Spinal cord (tissue), 9 donors: ENCODE measurements at regions not wholly inside any gene's neighbourhood (a gene's known extent, or its start where the extent isn't known, plus 50 kb on each side); places are given as distances from the start of the nearest gene placed in this dataset.

Source experiments
- DNase-seq, 6 donors: peaks; one replicate each; pipeline versions ENCODE4 v3.0.0 to v3.0.0-alpha.2; 2013 to 2015; ENCODE audit warnings: low spot score in 6 of 6, low read depth in 4 of 6
- H3K27ac ChIP-seq: one replicate; pipeline ENCODE4 v1.5.1; 2013; ENCODE audit warnings: low read depth, low read length, control low read depth
- H3K27me3 ChIP-seq: one replicate; pipeline ENCODE4 v1.6.1; 2013; ENCODE audit warnings: low read length; ENCODE audit not compliant: control insufficient read depth, insufficient read depth
- H3K36me3 ChIP-seq: one replicate; pipeline ENCODE4 v1.6.1; 2013; ENCODE audit warnings: low read length; ENCODE audit not compliant: control insufficient read depth, insufficient read depth
- H3K4me1 ChIP-seq: one replicate; pipeline ENCODE4 v1.6.1; 2013; ENCODE audit warnings: low read length; ENCODE audit not compliant: control insufficient read depth, insufficient read depth
- H3K4me3 ChIP-seq: one replicate; pipeline ENCODE4 v1.5.1; 2013; ENCODE audit warnings: low read depth, low read length, control low read depth
- H3K9me3 ChIP-seq: one replicate; pipeline ENCODE4 v1.6.1; 2013; ENCODE audit warnings: low read length; ENCODE audit not compliant: control insufficient read depth, insufficient read depth
- WGBS: methylation state at CpG from one replicate; pipeline ENCODE4 v1.1.5; 2013; ENCODE audit warnings: missing lambda C conversion rate; ENCODE audit not compliant: insufficient coverage; 5-methylcytosine and 5-hydroxymethylcytosine counted together
- donor health status: healthy.

DNA sequence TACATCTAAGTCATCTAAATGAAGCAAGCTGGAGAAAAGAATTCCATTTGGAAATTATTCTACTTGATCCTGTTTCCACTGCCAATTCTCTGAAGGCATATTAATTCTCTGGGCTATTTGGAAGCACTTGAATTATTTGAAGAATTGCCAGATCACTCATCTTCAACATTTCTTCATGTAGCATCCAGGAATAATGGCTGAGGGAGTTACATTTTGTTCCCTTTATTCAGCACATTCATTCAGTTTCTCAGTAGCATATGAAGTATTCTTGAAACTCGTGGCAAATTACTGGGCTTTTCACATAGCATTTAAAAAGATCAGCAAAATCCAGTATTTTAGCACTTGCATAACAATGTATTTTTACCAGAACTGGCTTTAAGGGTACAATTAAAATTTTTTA lies 127.1 kb upstream of the VIPR2 start:
- WGBS: no CpG with 5 or more reads among the region's 1 CpG
- DNase-seq: peak in 1 of 6 donors; percentile 1
- Histone ChIP-seq H3K27ac (no peak overlapping the region), H3K36me3 (no peaks in the 10 kb centered on the region), H3K4me1 (no peaks in the 10 kb centered on the region), H3K9me3 (peaks cover 8% of the 10 kb centered on the region), H3K27me3 (no peaks in the 10 kb centered on the region), H3K4me3 (no peak overlapping the region)

DNA sequence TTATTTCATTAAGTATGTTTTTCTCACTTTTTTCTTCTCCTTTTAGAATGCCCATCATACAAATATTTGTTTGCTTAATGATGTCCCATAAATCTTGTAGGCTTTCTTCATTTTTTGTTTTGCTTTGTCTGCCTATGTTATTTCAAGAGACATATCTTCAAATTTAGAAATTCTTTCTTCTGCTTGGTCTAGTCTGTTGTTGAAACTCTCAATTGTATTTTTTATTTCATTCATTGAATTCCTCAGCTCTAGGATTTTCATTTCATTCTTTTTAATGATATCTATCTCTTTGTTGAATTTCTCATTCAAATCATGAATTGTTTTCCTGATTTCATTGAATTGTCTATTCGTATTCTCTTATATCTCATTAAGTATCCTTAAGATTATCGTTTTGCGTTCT lies 125.1 kb upstream of the VIPR2 start:
- Histone ChIP-seq H3K9me3 (peaks cover 8% of the 10 kb centered on the region), H3K27me3 (no peaks in the 10 kb centered on the region), H3K27ac (no peak overlapping the region), H3K36me3 (no peaks in the 10 kb centered on the region), H3K4me1 (no peaks in the 10 kb centered on the region), H3K4me3 (no peak overlapping the region)
- no peak for DNase-seq
- WGBS: no CpG with 5 or more reads among the region's 3 CpGs

DNA sequence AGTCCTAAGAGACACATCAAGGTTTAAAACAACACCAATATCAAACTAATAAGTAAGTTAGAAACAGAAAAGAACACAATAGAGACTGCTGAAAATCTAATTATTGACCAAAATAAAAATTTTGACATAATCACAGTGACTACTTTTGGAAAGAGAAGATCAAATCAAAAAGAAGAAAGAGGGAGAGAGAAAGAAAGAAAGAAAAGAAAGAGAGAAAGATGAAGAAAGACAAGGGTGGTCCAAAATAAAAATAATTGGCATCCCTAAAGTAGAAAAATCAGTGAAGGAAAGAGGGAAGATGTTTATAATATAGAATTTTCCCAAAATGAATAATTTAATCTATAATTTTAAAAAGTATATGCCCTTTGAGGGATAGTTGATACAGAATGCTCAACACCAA lies 118.8 kb upstream of the VIPR2 start:
- Histone ChIP-seq H3K36me3 (no peaks in the 10 kb centered on the region), H3K9me3 (no peaks in the 10 kb centered on the region), H3K4me1 (no peaks in the 10 kb centered on the region), H3K27ac (no peak overlapping the region), H3K27me3 (no peaks in the 10 kb centered on the region), H3K4me3 (no peak overlapping the region)
- DNase-seq: no peak

DNA sequence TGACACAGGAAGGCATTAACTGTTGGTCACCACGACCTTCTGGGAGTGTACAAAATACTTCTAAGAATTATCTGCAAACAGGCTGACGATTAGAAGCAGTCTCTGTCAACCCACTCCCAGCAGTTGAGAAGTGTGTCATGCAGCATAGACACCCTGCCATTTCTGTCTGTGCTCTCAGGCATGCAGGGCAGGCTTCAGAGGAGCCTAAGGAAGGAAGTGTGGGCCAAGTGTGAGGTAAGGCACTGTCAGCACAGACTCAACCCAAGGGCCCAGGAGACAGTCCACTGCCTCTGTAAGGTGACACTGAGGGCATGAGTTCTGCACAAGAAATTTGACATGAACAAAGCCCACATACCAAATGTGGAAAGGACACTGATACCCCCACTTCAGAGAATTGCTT lies 109.0 kb upstream of the VIPR2 start:
- no peak for DNase-seq
- Histone ChIP-seq H3K27ac (no peak overlapping the region), H3K4me1 (no peaks in the 10 kb centered on the region), H3K9me3 (no peaks in the 10 kb centered on the region), H3K36me3 (no peaks in the 10 kb centered on the region), H3K4me3 (no peak overlapping the region), H3K27me3 (peaks cover 2% of the 10 kb centered on the region)
- WGBS: 57% methylated on average over 1 of the region's 2 CpGs

DNA sequence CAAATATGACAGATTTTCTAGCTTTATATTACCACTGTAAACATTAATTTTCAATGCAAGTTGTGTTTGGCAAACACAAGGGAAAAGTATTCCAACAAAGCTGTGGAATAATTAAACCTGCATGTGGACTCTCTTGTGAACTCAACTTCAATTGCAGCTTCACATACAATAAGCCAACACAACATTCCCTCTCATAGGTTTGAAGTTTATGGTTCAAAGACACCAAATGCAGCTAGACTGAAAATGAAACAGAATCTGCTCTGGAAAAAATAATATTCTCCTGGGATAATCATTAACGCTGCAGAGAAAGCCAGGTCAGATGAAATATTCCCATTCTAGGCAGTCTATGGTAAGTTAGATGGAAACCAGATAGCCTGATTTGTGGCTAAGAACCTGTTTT lies 105.8 kb upstream of the VIPR2 start:
- Histone ChIP-seq H3K9me3 (no peaks in the 10 kb centered on the region), H3K27ac (no peak overlapping the region), H3K4me3 (no peak overlapping the region), H3K27me3 (peaks cover 2% of the 10 kb centered on the region), H3K36me3 (no peaks in the 10 kb centered on the region), H3K4me1 (no peaks in the 10 kb centered on the region)
- WGBS: 83% methylated on average over 1 of the region's 1 CpG
- DNase-seq: peak in 1 of 6 donors; percentile 29

DNA sequence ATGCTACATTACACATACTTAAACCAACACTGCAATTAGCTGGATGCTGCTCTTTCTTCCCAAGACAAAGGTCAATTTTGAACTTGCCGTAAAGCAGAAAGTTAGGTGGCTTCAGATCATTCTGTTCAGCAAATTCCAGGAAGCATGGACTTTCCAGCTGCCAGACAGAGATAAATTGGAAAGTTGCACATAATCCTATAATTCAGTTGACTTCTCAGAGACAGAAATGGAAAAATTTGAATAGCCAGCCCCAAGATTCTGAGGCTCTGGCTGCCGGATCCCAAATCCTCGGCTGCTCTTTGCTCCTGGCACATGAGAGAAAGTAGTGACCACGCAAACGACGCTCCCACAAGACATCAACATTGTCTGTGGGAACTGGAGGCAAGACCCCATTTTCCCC lies 105.0 kb upstream of the VIPR2 start:
- no peaks in the 10 kb centered on the region for H3K9me3 ChIP-seq
- H3K36me3 ChIP-seq: no peaks in the 10 kb centered on the region
- no peaks in the 10 kb centered on the region for H3K4me1 ChIP-seq
- WGBS: 76% methylated on average over 5 of the region's 6 CpGs
- H3K4me3 ChIP-seq: no peak overlapping the region
- peak in 2 of 6 donors; percentile 0 to 2 for DNase-seq
- no peak overlapping the region for H3K27ac ChIP-seq
- H3K27me3 ChIP-seq: no peaks in the 10 kb centered on the region

DNA sequence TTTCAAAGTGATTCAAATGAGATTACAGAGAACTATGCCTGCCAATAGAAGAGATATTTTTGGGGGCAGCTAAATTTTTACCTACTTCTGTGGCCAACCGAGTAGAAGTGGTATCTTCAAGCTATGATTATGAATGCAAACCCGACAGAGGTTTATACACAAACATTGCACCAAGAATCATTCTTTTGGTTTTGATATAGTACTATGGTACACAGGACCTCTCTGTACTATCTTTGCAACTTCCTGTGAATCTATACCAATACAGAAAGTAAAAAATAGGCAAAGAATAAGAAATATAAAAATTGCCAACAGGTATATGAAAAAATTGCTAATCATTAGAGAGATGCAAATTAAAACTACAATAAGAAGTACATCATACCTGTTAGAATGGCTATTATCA lies 103.2 kb upstream of the VIPR2 start:
- WGBS: no CpG with 5 or more reads among the region's 2 CpGs
- H3K9me3 ChIP-seq: no peaks in the 10 kb centered on the region
- H3K27me3 ChIP-seq: no peaks in the 10 kb centered on the region
- H3K27ac ChIP-seq: no peak overlapping the region
- H3K36me3 ChIP-seq: no peaks in the 10 kb centered on the region
- DNase-seq: no peak
- H3K4me1 ChIP-seq: no peaks in the 10 kb centered on the region
- no peak overlapping the region for H3K4me3 ChIP-seq

DNA sequence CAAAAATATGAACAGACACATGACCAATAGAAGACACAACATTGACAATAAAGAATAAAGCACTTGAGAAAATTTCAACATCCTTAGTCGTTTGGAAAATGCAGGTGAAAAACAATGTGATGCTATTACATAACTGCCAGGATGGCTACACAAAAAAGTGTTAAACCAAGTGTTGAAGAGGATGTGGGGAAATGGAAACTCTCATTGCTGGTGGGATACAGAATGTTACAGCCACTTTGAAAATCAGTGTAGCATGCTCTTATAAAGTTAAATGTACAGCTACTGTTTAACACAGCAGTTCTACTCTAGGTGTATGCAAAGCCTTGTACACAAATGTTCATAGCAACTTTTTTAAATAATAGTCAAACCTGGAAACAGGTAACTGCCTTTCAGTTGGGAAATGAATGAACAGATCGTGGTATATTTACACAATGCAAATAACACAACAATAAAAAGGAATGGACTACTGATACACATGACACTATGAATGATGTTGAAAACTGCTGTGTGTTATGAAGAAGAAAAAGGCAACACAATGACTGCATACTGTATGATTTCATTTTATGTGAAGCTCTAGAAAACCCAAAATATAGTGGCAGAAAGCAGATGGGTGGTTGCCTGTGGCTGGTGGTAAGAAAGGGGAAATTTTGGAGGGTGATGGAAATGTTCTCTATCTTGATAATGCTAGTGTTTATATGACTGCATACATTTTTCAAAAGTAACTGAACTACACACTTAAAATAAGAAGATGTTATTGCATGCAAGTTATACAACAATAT lies 102.2 kb upstream of the VIPR2 start:
- no peak for DNase-seq
- WGBS: 44% methylated on average over 1 of the region's 2 CpGs
- no peaks in the 10 kb centered on the region for H3K36me3 ChIP-seq
- H3K27me3 ChIP-seq: no peaks in the 10 kb centered on the region
- H3K27ac ChIP-seq: no peak overlapping the region
- no peak overlapping the region for H3K4me3 ChIP-seq
- H3K9me3 ChIP-seq: no peaks in the 10 kb centered on the region
- H3K4me1 ChIP-seq: no peaks in the 10 kb centered on the region

DNA sequence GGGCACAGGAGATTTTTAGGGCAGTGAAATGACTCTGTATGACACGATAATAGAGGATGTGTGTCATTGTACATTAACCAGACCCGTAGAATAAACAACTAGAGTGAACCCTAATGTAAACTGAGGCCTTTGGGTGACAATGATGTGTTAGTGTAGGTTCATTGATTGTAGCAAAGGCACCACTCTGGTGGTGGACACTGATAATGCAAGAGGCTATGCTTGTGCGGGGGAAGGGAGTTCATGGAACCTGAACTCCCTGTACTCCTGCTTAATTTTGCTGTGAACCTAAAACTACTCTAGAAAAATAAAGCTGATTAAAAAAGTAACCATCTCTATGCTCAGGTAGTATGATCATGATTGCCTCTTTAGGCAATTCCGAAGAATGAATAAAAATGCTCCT lies 96.3 kb upstream of the VIPR2 start:
- Histone ChIP-seq H3K9me3 (no peaks in the 10 kb centered on the region), H3K4me3 (no peak overlapping the region), H3K27ac (no peak overlapping the region), H3K27me3 (no peaks in the 10 kb centered on the region), H3K4me1 (no peaks in the 10 kb centered on the region), H3K36me3 (no peaks in the 10 kb centered on the region)
- 95% methylated on average over 2 of the region's 4 CpGs for WGBS
- no peak for DNase-seq

DNA sequence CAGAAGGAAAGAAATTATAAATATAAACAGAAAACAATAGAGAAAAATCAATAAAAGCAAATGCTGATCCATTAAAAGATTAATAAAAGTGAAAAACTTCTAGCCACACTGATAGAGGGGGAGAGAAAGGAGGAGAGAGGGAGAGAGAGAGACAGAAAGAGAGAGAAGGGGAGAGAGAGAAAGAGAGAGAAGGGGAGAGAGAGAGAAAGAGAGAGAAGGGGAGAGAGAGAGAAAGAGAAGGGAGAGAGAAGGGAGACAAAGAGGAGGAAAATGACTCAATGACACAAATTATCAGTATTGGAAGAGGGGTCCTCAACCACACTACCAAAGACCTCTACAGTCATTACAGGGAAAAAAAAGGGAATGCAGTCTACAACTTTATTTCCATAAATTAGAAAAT lies 94.4 kb upstream of the VIPR2 start:
- H3K27ac ChIP-seq: no peak overlapping the region
- no peaks in the 10 kb centered on the region for H3K9me3 ChIP-seq
- DNase-seq: no peak
- no peak overlapping the region for H3K4me3 ChIP-seq
- H3K4me1 ChIP-seq: no peaks in the 10 kb centered on the region
- H3K27me3 ChIP-seq: no peaks in the 10 kb centered on the region
- no peaks in the 10 kb centered on the region for H3K36me3 ChIP-seq
